CD4-positive, alpha-beta T cell treated with Interleukin-12 subunit alpha and Interleukin-12 subunit beta, for 1 hour (primary cell): ENCODE measurements at regions not wholly inside any gene's neighbourhood (a gene's known extent, or its start where the extent isn't known, plus 50 kb on each side); places are given as distances from the start of the nearest gene placed in this dataset.
"Not testable (repeated sequence)": the region's sequence is repeated elsewhere in the genome, so short reads cannot be mapped to it uniquely, and the experiment has no call there.

Experiments
- DNase-seq: peaks from one replicate; pipeline ENCODE4 v3.0.0-alpha.2; 2020

GRCh38 chr5:177857642-177858200 lies 75.0 kb upstream of the FAM153A start:
- DNase-seq: not testable (repeated sequence)

- not testable (repeated sequence) for DNase-seq
These were observed 73.8 kb upstream of the FAM153A start for GRCh38 chr5:177856474-177856873.

GRCh38 chr5:177847914-177848313 lies 65.2 kb upstream of the FAM153A start:
- DNase-seq: not testable (repeated sequence)

- DNase-seq: peak; percentile 11
These were observed 63.9 kb upstream of the FAM153A start for GRCh38 chr5:177846598-177846997.

GRCh38 chr5:177845906-177846305 lies 63.2 kb upstream of the FAM153A start:
- not testable (repeated sequence) for DNase-seq

GRCh38 chr5:177836191-177836590 lies 53.5 kb upstream of the FAM153A start:
- DNase-seq: peak; percentile 29
